ENCODE measurements at regions not wholly inside any gene's neighbourhood (a gene's known extent, or its start where the extent isn't known, plus 50 kb on each side); places are given as distances from the start of the nearest gene placed in this dataset.

GRCh38 chr9:106575823-106576222 lies 287.1 kb upstream of the ZNF462 start:
- no peak for DNase-seq

- DNase-seq: no peak
Observed at GRCh38 chr9:106576232-106576760, 286.7 kb upstream of the ZNF462 start.

- no peak for DNase-seq
Observed at GRCh38 chr9:106577121-106577520, 285.8 kb upstream of the ZNF462 start.

- DNase-seq: no peak
Observed at GRCh38 chr9:106580546-106580945, 282.4 kb upstream of the ZNF462 start.

GRCh38 chr9:106581973-106582372 lies 281.0 kb upstream of the ZNF462 start:
- no peak for DNase-seq

- DNase-seq: no peak
Observed at GRCh38 chr9:106583751-106584150, 279.2 kb upstream of the ZNF462 start.

- no peak for DNase-seq
Observed at GRCh38 chr9:106587042-106587441, 275.9 kb upstream of the ZNF462 start.

GRCh38 chr9:106588626-106589025 lies 274.3 kb upstream of the ZNF462 start:
- no peak for DNase-seq

GRCh38 chr9:106590759-106591505 lies 272.0 kb upstream of the ZNF462 start:
- DNase-seq: no peak

- no peak for DNase-seq
Observed at GRCh38 chr9:106593201-106593600, 269.8 kb upstream of the ZNF462 start.

GRCh38 chr9:106596984-106597383 lies 266.0 kb upstream of the ZNF462 start:
- DNase-seq: no peak

GRCh38 chr9:106600955-106601560 lies 261.9 kb upstream of the ZNF462 start:
- DNase-seq: no peak

- DNase-seq: no peak
Observed at GRCh38 chr9:106602344-106602743, 260.6 kb upstream of the ZNF462 start.

GRCh38 chr9:106613250-106613737 lies 249.7 kb upstream of the ZNF462 start:
- no peak for DNase-seq

- no peak for DNase-seq
Observed at GRCh38 chr9:106615118-106615889, 247.7 kb upstream of the ZNF462 start.

GRCh38 chr9:106616026-106616425 lies 246.9 kb upstream of the ZNF462 start:
- DNase-seq: no peak

- DNase-seq: no peak
Observed at GRCh38 chr9:106616851-106617345, 246.1 kb upstream of the ZNF462 start.

- DNase-seq: no peak
Observed at GRCh38 chr9:106619211-106619610, 243.8 kb upstream of the ZNF462 start.

- no peak for DNase-seq
Observed at GRCh38 chr9:106620081-106620480, 242.9 kb upstream of the ZNF462 start.

- DNase-seq: no peak
Observed at GRCh38 chr9:106620866-106621265, 242.1 kb upstream of the ZNF462 start.

- no peak for DNase-seq
Observed at GRCh38 chr9:106621313-106622163, 241.4 kb upstream of the ZNF462 start.

GRCh38 chr9:106622164-106622487 lies 240.8 kb upstream of the ZNF462 start:
- DNase-seq: no peak

- no peak for DNase-seq
Observed at GRCh38 chr9:106623558-106623957, 239.4 kb upstream of the ZNF462 start.
